NCI-H2171 treated with DMSO at 0.1 percent for 48 hours (cell line): ENCODE measurements at regions not wholly inside any gene's neighbourhood (a gene's known extent, or its start where the extent isn't known, plus 50 kb on each side); places are given as distances from the start of the nearest gene placed in this dataset.

ENCODE experiments used
- DNase-seq: peaks from one replicate; lab custom pipeline; 2025; lab: John Stamatoyannopoulos, UW

DNA sequence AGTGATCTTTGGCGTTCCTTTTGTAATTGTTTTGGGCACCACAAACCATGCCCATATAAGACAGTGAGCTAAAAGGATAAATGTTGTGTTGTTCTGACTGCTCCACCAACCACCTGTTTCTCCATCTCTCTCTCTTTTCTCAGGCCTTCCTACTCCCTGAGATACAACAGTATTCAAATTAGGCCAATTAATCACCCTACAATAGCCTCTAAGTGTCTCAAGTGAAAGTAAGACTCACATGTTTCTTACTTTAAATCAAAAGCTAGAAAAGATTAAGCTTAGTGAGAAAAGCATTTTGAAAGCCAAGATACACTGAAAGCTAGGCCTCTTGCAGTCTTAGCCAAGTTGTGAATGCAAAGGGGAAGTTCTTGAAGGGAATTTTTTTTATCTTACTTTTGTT is 268.8 kb upstream of the NREP start:
- DNase-seq: no peak

DNA sequence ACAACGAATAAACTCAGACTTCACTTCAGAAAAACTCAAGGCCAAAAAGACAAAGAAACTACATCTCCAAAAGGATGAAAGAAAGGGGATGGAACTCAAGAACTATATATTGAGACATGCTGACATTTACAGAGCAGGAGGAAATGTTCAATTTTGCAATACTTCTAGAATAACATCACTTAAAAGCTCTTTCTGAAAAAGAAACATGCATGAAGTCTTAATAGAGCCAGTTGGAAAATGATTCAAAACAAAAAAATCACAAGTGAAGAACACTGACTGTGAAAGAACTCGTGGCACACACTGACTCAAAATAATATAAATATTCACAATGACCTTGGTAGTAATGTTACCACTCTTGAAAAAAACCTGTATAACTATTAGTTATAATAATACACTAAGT is 267.8 kb upstream of the NREP start:
- DNase-seq: no peak

DNA sequence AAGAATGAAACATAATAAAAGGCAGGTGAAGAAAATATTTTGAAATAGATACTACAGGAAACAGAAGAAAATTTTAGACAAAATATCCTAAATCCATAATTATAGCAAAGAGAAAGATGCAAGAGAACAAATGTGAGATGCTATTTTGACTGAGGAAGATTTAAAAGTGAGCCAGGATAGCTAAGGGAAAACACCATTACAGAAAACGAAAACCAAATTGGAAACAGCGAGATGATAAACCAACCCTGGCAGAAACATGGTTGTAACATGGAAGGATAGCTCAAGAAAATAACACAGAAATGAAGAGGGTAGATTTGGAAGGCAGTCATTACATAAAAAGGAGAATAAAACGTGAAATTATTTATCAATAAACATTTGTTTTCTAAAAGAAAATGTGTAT is 267.2 kb upstream of the NREP start:
- no peak for DNase-seq

DNA sequence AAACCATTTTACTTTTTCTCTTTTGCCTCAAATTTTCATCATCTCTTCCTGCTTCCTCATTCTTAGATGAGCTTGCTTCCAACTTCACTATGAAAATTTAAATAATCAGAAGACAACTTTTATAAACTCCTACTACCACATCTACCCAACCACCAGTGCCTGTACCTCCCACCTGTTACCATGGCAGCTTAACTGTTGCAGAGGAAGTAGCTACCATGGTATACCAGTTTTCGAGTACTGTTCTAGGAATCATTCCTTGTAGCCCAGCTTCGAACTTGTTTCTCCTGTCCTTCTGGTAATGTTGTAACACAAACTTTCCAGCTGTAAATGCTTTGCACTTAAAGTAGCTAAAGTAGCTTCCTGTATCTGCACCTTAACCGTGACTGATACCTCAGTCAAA is 266.8 kb upstream of the NREP start:
- no peak for DNase-seq

DNA sequence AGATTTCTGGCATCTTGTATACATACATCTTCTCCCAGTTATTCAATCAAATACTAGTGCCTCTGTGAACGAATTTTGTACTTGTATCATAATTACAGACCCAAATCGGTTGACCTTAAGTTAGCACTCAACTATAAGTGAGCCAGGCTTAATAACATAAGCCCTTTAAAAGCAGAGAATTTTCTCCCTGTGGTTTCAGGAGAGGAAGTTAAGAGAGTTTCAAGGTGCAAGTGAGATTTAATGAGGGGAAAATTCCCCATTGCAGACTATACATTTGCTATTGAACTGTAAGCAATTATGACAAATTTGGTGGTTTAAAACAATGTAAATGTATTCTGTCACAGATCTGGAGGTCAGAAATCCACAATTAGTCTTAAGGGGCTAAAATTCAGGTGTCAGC is 261.9 kb upstream of the NREP start:
- DNase-seq: no peak

DNA sequence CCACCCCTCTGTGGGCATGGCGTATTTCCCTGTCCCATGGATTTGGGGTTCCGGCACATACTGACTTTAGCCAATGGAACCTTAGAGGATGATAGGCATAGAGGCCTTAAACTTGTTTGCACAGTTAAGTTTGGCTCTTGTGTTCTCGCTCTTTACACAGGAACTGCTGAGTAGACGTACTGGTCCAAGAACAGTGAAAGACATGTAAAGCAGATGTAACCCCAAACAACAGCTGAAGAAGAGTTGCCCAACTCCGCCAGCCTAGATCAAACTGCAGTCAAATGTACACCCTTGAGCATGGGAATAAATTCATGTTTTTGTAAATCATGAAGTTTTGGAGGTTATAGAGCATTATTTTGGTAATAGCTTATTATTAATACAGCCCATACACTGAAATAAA is 260.0 kb upstream of the NREP start:
- DNase-seq: no peak

DNA sequence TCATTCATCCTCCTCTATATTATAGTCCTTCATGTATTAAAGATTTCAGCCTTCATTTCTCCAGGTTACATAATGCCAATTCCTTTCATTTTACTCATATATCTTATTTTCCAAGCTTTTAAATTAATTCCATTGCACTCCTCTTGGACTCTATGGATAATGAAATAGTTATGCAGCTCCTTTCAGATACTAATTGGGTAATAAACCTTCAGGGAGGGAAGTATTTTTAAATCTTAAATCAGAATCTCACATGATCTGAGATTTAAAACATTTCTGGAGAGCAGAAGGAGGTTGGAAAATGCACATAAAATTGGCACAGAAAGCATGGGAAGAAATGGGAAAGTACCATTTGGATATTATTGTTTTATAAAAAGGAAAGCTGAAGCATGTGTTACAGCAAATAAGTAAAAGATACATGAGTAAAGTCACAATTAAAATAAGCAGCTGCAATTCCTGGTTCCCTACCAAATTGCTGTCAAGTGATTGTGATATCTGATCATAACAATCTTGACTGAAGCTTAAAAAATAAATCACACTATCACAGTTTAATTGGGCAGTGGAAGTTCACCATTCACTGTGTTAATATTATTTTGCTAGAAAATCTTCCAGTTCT is 257.9 kb upstream of the NREP start:
- DNase-seq: no peak

DNA sequence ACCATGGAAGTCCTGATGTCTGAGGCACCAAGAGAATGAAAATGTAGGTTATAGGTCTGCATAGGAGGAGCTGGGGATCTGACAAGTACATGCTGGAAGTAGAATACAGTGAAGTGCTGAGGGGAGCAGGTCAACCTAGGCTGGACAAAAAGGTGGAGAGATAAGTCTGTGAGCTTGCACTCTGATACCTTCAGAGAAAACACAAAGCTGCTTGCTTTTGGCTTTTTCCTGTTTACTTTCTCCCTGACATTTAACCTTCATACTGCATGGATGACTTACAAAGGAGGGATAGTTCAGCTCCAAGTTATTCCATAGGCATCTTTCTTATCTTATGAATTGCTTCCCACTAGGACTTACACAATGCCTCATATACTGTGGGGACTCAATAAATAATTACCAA is 256.7 kb upstream of the NREP start:
- DNase-seq: no peak

DNA sequence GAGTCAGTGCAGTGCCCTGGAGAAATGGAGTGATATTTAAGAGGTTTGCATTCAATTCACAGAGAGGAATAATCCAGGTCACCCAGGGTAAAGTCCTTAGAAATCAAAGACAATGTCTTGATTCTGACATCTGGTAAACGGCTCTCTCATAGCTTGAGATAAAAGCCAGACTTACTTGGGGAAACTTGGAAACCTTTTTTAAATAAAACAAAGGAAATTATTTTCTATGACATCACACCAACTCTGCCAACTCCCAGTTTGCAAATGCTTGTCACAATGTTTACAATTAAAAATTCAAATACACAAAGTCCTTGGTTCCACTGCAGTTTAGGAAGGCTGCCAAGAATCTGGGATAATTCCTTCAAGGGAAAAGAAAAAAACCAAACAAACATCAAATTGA is 255.1 kb upstream of the NREP start:
- no peak for DNase-seq

DNA sequence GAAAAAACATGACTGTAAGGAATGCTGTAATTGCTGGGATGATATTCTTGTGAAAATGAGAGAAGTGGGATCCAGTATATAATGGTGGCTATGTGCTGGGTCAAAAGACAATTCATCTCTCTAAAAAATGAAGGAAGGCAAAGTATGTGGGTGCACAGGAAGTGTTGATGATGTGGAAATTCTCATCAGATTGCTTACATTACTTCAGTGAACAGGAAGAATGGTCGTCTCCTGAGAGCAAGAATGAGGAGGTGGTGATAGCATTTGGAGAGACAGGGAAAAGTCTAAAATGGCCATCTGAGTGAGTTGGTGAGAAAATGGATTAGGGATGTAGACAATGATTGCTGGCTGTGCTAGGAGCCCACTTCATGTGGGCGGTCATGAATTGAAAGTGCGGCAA is 253.5 kb upstream of the NREP start:
- no peak for DNase-seq

DNA sequence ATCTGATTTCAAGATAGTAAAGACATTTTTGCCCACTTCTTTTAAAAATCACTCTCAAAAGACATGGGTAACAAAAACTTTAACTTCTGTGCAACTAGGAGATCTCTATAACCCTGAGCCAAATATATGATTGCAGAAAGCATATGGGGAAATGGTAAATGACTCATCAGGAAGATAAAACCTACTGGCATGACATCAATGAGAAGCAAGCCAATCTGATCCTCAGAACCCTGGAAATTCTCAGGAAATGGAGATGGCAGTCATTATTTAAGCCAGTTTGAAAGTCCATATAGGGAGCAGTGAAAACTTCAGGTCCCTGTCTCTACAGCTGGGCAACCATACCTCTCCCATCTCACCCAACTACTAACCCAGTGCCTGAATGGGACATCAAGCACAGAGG is 249.7 kb upstream of the NREP start:
- peak; percentile 0 for DNase-seq

DNA sequence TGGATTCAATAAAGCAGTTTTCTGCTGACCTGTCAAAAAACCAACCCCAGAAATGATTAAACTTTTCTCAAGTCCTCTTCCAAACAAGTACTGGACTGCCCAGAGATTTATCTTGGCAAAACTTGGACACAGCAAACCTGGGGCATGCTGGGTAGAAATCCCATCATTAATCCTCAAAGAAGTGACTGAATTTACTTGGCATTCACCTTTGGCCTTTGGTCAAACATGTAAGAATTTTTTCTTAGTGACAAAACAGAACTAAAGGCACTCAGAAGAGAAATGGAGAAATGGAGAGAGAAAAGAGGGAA is 248.6 kb upstream of the NREP start:
- no peak for DNase-seq

DNA sequence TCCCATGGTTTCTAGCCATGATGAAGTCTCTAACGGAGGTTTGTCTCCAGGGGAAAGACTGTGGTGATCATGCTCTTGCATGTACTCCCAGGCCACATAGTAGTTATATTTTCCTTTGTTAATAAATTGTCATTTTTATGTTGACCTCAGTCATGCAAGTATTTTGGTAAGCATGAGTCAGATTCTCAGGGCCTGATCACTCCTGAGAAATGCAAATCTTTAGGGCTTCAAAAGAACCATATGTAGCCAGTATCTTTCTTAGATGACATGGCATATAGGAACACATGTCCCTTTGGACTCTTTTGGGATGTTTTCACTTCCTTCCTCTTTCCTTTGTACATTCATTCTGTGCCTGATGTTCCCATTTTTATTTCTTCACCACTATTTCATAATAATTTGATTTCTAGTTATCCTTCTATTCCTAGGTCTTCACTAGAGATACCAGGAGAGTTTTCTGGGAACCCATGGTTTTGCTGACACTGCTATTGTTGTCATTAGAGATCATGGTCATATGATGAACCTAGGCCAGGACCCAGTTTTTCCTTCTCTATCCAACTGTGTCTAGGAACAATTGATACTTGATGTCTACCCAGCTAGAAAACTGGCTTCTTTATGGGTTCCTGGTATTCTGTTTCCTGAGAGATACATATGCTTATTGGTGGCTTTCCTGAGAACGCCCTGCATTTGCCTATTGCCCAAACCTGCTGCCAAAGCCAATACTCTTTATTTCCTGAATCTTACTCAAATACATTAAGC is 248.1 kb upstream of the NREP start:
- no peak for DNase-seq

DNA sequence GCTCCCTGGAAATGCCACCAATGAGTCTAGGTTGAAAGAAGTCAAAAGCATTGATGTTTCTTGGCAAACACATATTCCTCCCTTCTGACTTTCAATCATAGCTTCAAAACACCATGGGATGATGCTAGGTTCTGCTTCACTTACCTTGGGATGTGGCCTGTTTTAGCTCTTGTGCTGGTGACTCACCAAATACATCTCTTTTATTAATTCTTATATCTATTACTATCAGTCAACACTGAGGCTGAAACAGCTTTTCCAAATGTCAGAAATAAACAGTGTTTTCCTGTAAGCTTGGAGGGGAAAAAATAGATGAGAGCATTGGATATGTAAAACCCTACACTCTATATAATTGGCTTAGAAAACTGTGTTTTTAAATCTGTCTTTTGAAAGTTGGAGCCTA is 245.4 kb upstream of the NREP start:
- no peak for DNase-seq

DNA sequence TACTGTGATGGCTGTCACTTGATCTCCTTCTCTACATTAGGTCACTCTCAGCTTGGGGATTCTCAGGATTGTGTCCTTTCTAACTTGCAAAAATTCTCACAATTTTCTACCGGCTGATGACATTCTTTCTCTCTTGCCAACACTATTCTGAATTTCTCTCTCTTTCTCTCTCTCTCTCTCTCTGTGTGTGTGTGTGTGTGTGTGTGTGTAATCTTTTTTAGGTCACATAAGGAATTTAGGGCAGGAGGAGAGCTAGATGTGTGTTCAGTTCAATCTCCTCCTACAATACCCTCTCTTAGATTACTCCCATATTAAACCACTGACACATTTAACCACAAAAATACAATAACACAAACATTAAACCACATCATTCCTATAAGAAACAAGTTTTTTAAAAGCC is 242.3 kb upstream of the NREP start:
- no peak for DNase-seq

DNA sequence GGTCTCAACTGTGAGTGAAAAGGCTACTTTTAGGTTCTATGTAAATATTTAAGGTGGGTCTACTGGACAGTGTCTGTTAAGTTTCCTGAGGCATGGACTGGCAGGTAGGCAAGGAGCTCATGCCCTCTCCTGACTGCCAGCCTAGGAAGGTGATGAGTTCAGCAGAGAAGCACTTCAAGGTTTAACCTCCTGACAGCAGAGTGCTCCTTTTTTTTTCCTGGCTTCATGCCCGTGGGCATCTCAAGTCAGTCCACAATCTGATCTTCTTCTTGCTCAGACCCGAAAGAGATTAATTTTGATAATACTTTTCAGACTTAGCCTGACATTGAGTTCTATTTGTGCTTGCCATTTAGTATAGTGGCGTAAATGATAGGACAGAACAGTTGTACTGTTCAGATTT is 241.9 kb upstream of the NREP start:
- peak; percentile 1 for DNase-seq

DNA sequence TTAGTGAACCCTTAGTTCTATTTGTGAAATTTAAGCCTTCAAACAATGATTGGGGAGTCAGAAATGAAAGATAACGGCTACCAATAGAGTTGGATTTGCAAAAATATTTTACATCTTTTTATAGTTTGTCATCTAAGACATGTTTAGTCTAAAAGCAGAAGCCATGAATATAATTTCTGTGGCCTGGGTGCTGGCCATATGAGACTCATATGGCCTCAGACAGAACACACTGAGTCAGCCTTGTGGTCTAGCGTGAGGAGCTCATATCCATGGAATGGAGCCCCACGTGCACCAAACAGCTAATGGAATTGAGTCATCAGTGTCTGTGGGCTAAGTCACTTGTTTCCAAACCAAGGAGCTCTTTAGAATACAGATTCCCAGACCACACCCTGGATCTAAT is 240.7 kb upstream of the NREP start:
- no peak for DNase-seq

DNA sequence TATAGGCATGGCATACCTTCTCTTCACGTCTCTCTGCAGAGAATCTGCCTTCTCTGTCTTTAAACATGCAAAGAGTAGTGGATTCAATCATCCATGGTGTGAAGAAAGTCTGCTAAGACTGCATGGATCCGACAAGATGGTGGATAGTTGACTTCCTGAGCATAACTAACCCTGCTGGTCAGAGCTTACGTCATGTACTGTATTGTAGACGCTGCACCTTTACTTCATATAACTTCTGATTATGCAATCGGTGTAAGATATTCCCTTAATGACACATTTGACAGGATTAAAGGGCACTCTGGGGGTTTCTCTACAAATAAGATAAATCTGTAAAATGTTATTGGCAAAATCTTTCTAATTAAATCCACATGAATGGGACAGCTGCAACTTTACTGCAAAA is 240.3 kb upstream of the NREP start:
- DNase-seq: no peak

DNA sequence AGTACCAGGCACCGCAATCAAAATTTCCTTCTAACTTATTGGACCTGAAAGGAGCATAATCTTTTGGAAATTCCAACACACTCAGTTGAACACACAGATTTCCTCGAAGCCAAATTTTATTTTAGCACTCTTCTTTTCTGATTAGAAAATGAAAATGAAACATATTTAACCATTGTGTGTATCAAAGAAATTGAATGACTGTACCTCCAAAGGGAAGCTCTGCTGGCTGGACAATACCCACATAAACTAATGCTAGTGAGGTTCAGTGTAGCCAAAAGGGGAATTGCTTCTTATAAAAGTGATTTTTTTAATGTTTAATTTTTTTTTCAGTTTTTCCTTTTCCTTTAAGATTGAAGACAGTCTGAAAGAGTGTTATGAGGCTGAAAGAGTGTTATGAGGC is 239.6 kb upstream of the NREP start:
- no peak for DNase-seq

DNA sequence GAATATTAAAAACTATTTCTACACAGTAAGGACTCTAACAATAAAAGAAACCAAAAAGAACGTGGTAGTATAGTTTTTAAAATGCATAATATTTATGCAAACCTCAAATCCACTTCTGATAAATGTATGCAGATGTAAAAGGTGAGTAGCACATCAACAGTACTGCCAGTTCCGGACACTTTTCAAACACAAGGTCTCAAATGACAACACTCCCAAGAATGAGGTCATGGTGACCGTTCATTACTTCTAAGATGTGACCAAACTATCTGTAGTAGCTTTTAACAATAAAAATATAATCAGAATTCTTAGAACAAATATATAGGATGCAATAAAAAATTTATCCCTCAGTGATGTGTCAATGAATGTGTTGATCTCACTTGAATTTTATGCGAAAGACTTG is 238.7 kb upstream of the NREP start:
- DNase-seq: no peak

DNA sequence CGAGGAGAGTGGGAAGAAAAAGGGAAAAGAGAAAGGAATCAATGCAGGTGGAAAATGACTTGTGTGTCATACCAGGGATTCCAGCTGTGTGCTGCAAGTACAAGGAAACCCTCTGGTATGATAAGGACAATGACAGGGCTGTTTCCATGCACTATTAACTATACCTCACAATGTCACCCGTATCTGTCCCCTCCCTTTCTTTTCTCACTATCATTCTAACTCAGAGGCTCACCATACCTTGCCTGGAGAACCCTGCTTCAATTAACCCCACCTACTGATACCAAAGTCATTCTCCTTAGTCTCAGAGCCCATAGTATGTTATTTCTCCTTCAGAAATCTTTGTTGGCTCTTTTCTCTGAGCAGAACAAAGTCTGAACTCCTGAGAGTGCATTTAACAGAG is 236.2 kb upstream of the NREP start:
- no peak for DNase-seq

DNA sequence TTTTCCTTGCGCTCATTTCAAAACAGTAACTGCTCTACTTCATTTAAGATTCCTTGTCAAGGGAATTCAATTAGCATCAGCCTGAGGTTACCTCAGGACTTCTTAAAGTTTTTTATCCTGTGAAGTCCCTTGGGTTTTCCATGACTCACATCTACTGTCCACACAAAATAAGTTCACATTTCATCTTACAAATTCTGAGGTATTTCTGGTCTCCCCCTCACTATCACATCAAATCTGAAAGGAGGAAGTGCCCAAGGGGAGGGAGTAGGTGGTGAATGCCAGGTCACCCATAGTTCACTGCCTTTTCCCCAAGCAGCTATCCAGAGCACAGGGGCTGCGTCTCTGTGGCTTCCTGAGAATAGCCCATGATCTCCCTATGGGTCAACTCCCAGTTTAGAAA is 227.1 kb upstream of the NREP start:
- no peak for DNase-seq

DNA sequence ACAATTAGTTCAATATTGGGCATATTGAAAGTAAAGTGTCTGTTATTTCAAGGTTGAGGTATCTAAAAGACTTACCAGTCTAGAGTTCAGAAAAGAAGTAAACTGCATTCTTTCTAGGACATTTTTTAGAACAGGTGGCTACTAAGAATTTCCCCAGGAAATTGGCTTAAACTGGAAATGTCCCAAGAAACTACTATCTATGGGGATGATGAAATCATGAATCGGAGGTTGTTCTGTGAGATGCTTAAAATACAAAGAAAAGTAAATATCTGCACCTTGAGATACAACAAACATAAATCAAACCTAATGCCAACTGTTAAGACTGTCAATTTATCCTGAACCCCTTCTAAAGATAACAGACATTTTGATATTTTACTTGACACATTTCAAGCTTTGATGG is 226.5 kb upstream of the NREP start:
- no peak for DNase-seq

DNA sequence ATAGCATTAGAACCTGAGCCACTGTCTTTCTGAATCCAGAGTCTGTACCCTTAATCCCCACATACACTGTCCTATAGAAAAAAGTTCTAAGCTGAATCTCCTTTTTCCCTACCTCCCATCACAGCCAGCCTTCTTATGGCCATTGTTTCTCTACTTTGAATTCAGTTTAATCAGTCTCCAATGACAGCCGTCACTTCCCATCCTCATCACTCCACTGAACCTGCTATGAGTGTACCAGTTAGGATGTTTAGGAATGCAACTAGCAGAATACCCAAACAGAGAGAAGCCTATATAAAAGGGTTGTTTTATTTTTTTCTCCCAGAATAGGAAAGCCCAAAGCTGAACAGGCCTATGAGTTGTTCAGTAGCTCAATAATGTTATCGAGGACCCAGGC is 220.4 kb upstream of the NREP start:
- no peak for DNase-seq
